ENCODE measurements at regions not wholly inside any gene's neighbourhood (a gene's known extent, or its start where the extent isn't known, plus 50 kb on each side); places are given as distances from the start of the nearest gene placed in this dataset.

DNA sequence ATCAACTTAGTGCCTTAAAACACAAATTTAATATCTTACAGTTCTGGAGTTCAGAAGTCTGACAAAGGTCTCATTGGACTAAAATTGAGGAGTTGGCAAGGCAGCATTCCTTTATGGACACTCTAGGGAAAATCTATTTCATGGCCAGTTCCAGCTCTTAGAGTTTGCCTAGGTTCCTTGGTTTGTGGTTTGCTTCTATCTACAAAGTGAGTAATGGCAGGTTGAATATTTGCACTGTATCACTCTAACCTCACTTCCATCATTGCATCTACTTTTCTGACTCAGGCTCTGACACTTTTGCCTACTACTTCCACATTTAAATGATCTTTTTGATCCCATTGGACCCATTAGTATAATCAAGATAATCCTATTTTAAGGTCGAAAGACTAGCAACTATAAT, 64.7 kb upstream of the PCDH10 start:
- no peak for DNase-seq

DNA sequence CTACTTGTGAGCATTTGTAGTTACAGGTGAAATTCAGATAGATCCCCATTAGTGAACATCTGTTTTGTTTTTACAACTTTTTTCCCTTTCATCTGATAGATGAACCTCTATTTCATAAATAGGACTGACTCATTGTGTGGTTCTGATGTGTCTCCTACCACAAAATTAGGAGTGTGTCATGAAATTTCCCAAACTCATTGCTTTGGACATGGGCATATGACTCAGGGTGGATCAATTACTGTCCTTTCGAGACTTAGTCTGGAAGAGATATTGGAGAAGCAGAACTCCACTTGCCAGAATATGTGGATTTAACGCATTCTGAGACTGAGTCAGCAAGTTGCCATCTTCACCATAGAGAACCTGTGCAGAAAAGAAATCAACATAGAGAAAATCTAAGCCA, 53.5 kb upstream of the PCDH10 start:
- no peak for DNase-seq

DNA sequence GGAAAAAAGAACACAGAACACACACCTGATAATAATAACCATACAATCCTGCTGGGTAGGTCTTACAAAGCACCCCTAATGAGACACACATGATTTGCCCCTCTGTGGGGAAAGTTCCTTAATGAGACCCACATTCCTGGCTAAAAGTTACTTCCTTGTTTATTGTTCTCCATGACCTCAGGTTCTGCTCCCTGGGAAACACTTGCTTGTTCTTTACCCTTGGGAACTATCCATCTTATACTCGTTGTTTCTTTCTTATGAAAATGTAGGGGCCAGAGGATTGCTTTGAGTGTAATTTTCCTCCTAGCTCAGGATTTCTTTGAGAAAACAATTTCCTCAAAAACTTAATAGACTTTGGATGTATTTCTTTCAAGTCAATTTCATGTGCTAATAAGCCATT, 52.1 kb upstream of the PCDH10 start:
- DNase-seq: no peak
